ENCODE measurements at regions not wholly inside any gene's neighbourhood (a gene's known extent, or its start where the extent isn't known, plus 50 kb on each side); places are given as distances from the start of the nearest gene placed in this dataset.

GRCh38 chr6:119444642-119445557, 95.3 kb upstream of the MAN1A1 start (continued):
- TF ChIP-seq MAZ (CRISPR knock-in tag; conservative IDR thresholded peaks at IDR 0.05 in 1 of 2, IDR thresholded peaks at IDR 0.05 in 1 of 2) (no peak), MECOM (CRISPR knock-in tag; IDR thresholded peaks at IDR 0.05) (peak; percentile 41; the same call in 1 of the 2 replicates), CEBPG (CRISPR knock-in tag; IDR thresholded peaks at IDR 0.05) (no peak), CEBPG (tag; conservative IDR thresholded peaks at IDR 0.05 in 1 of 2, IDR thresholded peaks at IDR 0.05 in 1 of 2) (no peak), NELFE (IDR thresholded peaks at IDR 0.05; ENCODE audit: insufficient read depth, insufficient read length) (no peak), ETS2 (tag; IDR thresholded peaks at IDR 0.05; ENCODE audit: borderline replicate concordance, poor library complexity, severe bottlenecking) (no peak), SPI1 (IDR thresholded peaks at IDR 0.05; ENCODE audit: borderline replicate concordance, low read depth, low read length) (peak; percentile 91), C11orf30 (IDR thresholded peaks at IDR 0.05; ENCODE audit: low read depth) (no peak), FOXM1 (IDR thresholded peaks at IDR 0.05; ENCODE audit: low read depth) (0 out of 2 replicates have a peak, but pooled peaks have one; percentile 21), FOXM1 (CRISPR knock-in tag; IDR thresholded peaks at IDR 0.05; ENCODE audit: low read depth) (no peak), CTBP1 (IDR thresholded peaks at IDR 0.05; ENCODE audit: borderline replicate concordance) (no peak), HLTF (IDR thresholded peaks at IDR 0.05) (no peak), ARID1B (IDR thresholded peaks at IDR 0.05) (peak; percentile 49), ZNF830 (CRISPR knock-in tag; IDR thresholded peaks at IDR 0.05) (no peak), FUS (optimal IDR thresholded peaks at IDR 0.05; ENCODE audit: low read depth, low read length) (no peak), HDGF (IDR thresholded peaks at IDR 0.05) (no peak), TAL1 (IDR thresholded peaks at IDR 0.05) (peak; percentile 61), ZFP30 (CRISPR knock-in tag; IDR thresholded peaks at IDR 0.05; ENCODE audit: borderline replicate concordance) (no peak), SMAD3 (CRISPR knock-in tag; conservative IDR thresholded peaks at IDR 0.05) (no peak), KLF1 (tag; IDR thresholded peaks at IDR 0.05) (no peak), HDAC1 (IDR thresholded peaks at IDR 0.05) (peak in 1 of 2 experiments; percentile 41; a peak in 1 of 4 replicates), PHF21A (IDR thresholded peaks at IDR 0.05; ENCODE audit: borderline replicate concordance, low read depth) (no peak), DPF2 (IDR thresholded peaks at IDR 0.05) (peak; percentile 62), KLF13 (tag; IDR thresholded peaks at IDR 0.05; ENCODE audit: borderline replicate concordance, low read depth) (no peak), ILK (tag; IDR thresholded peaks at IDR 0.05; ENCODE audit: borderline replicate concordance, low read depth) (no peak), ZNF740 (CRISPR knock-in tag; IDR thresholded peaks at IDR 0.05) (no peak), ZNF740 (tag; IDR thresholded peaks at IDR 0.05) (no peak), ZNF311 (CRISPR knock-in tag; IDR thresholded peaks at IDR 0.05) (no peak), CCNT2 (IDR thresholded peaks at IDR 0.05; ENCODE audit: borderline replicate concordance, extremely low read depth, insufficient read length, low read depth, low read length) (no peak), MYNN (IDR thresholded peaks at IDR 0.05) (no peak), MYNN (CRISPR knock-in tag; IDR thresholded peaks at IDR 0.05) (no peak), GABPA (tag; conservative IDR thresholded peaks at IDR 0.05; ENCODE audit: low read depth) (no peak)
